ENCODE measurements at regions not wholly inside any gene's neighbourhood (a gene's known extent, or its start where the extent isn't known, plus 50 kb on each side); places are given as distances from the start of the nearest gene placed in this dataset.

GRCh38 chr1:29809446-29810120, 573.3 kb downstream of the PTPRU start:
- TF ChIP-seq GATA2 (IDR thresholded peaks at IDR 0.05; ENCODE audit: low read depth, low read length) (no peak), GATA3 (IDR thresholded peaks at IDR 0.05; ENCODE audit: low read depth, low read length) (no peak)

GRCh38 chr1:29808141-29808995, 572.0 kb downstream of the PTPRU start:
- TF ChIP-seq GATA3 (IDR thresholded peaks at IDR 0.05; ENCODE audit: low read depth, low read length) (no peak), GATA2 (IDR thresholded peaks at IDR 0.05; ENCODE audit: low read depth, low read length) (no peak)

- TF ChIP-seq GATA2 (IDR thresholded peaks at IDR 0.05; ENCODE audit: low read depth, low read length) (no peak), GATA3 (IDR thresholded peaks at IDR 0.05; ENCODE audit: low read depth, low read length) (no peak)
These were observed 571.4 kb downstream of the PTPRU start for GRCh38 chr1:29807689-29808088.

GRCh38 chr1:29806646-29807319, 570.5 kb downstream of the PTPRU start:
- no peak for TF ChIP-seq GATA3 (IDR thresholded peaks at IDR 0.05; ENCODE audit: low read depth, low read length)
- TF ChIP-seq GATA2 (IDR thresholded peaks at IDR 0.05; ENCODE audit: low read depth, low read length): no peak

- TF ChIP-seq GATA3 (IDR thresholded peaks at IDR 0.05; ENCODE audit: low read depth, low read length) (no peak), GATA2 (IDR thresholded peaks at IDR 0.05; ENCODE audit: low read depth, low read length) (no peak)
These were observed 569.5 kb downstream of the PTPRU start for GRCh38 chr1:29805896-29806160.

GRCh38 chr1:29805122-29805895, 569.0 kb downstream of the PTPRU start:
- no peak for TF ChIP-seq GATA3 (IDR thresholded peaks at IDR 0.05; ENCODE audit: low read depth, low read length)
- TF ChIP-seq GATA2 (IDR thresholded peaks at IDR 0.05; ENCODE audit: low read depth, low read length): no peak

GRCh38 chr1:29804181-29804899, 568.0 kb downstream of the PTPRU start:
- no peak for TF ChIP-seq GATA3 (IDR thresholded peaks at IDR 0.05; ENCODE audit: low read depth, low read length)
- TF ChIP-seq GATA2 (IDR thresholded peaks at IDR 0.05; ENCODE audit: low read depth, low read length): peak; percentile 61; the same call in 1 of the 2 replicates

- no peak for TF ChIP-seq GATA2 (IDR thresholded peaks at IDR 0.05; ENCODE audit: low read depth, low read length)
- no peak for TF ChIP-seq GATA3 (IDR thresholded peaks at IDR 0.05; ENCODE audit: low read depth, low read length)
These were observed 567.2 kb downstream of the PTPRU start for GRCh38 chr1:29803486-29803885.

GRCh38 chr1:29802181-29803068, 566.1 kb downstream of the PTPRU start:
- no peak for TF ChIP-seq GATA2 (IDR thresholded peaks at IDR 0.05; ENCODE audit: low read depth, low read length)
- TF ChIP-seq GATA3 (IDR thresholded peaks at IDR 0.05; ENCODE audit: low read depth, low read length): no peak

GRCh38 chr1:29801561-29801973, 565.2 kb downstream of the PTPRU start:
- TF ChIP-seq GATA3 (IDR thresholded peaks at IDR 0.05; ENCODE audit: low read depth, low read length): no peak
- TF ChIP-seq GATA2 (IDR thresholded peaks at IDR 0.05; ENCODE audit: low read depth, low read length): no peak

GRCh38 chr1:29801003-29801402, 564.7 kb downstream of the PTPRU start:
- TF ChIP-seq GATA2 (IDR thresholded peaks at IDR 0.05; ENCODE audit: low read depth, low read length) (no peak), GATA3 (IDR thresholded peaks at IDR 0.05; ENCODE audit: low read depth, low read length) (no peak)

- no peak for TF ChIP-seq GATA3 (IDR thresholded peaks at IDR 0.05; ENCODE audit: low read depth, low read length)
These were observed 564.2 kb downstream of the PTPRU start for GRCh38 chr1:29800522-29800956.

All from SH-SY5Y (cell line).